ENCODE measurements at regions not wholly inside any gene's neighbourhood (a gene's known extent, or its start where the extent isn't known, plus 50 kb on each side); places are given as distances from the start of the nearest gene placed in this dataset.

DNA sequence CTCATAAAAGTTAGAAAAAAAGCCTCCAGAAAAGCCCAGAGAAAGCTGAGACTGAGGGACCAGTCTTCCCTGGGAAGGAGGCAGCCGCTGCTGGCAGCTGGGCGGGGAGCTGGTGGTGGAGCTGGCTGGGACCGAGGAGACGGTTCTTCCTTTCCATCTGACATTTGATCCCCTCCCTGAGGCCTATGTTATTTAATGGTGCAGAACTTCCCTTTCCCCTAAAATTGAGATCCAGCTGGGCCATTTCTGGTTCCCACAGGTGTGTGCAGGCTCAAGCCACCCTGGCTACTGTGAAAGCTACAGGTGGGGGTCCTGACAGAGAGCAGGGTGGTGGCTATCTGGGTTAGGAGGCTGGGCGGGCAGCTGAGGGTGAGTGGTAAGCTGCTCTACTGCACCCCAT lies 81.5 kb upstream of the FZD7 start:
- no peak overlapping the region for H3K27ac ChIP-seq (ENCODE audit: poor library complexity, severe bottlenecking)
- H3K27me3 ChIP-seq (ENCODE audit: insufficient read depth, poor library complexity, severe bottlenecking): no peaks in the 10 kb centered on the region
- no peaks in the 10 kb centered on the region for H3K4me1 ChIP-seq (ENCODE audit: insufficient read depth, poor library complexity, severe bottlenecking)
- no peak for DNase-seq (ENCODE audit: low spot score)
- H3K9me3 ChIP-seq (ENCODE audit: severe bottlenecking): no peaks in the 10 kb centered on the region
- H3K4me3 ChIP-seq (ENCODE audit: severe bottlenecking): no peak overlapping the region
- TF ChIP-seq, protein P1, sequence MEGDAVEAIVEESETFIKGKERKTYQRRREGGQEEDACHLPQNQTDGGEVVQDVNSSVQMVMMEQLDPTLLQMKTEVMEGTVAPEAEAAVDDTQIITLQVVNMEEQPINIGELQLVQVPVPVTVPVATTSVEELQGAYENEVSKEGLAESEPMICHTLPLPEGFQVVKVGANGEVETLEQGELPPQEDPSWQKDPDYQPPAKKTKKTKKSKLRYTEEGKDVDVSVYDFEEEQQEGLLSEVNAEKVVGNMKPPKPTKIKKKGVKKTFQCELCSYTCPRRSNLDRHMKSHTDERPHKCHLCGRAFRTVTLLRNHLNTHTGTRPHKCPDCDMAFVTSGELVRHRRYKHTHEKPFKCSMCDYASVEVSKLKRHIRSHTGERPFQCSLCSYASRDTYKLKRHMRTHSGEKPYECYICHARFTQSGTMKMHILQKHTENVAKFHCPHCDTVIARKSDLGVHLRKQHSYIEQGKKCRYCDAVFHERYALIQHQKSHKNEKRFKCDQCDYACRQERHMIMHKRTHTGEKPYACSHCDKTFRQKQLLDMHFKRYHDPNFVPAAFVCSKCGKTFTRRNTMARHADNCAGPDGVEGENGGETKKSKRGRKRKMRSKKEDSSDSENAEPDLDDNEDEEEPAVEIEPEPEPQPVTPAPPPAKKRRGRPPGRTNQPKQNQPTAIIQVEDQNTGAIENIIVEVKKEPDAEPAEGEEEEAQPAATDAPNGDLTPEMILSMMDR (IDR thresholded peaks at IDR 0.05; ENCODE audit: poor library complexity, severe bottlenecking): no peak
- no peak for ATAC-seq (ENCODE audit: low read depth)
- H3K36me3 ChIP-seq (ENCODE audit: low read depth): no peaks in the 10 kb centered on the region

DNA sequence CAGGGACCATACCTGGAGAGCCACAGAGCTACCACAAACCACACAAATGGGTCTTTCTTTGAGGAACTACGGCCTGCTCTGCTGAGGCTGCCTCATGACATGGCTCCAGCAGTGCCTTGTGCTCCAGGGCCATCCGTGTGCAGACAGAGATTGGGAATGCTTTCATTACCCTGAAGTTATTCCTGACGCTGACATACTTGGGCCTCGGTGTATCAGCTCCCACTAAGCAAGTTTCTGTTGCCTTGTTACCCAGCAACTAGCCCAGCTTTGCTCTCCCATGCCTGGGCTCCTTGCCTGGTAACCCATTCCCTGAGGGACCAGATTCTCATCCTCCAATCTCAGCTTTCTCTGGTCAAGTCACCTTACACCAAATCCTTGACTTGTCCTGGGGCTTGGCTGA lies 80.3 kb upstream of the FZD7 start:
- DNase-seq (ENCODE audit: low spot score) (no peak), ATAC-seq (ENCODE audit: low read depth) (no peak)
- Histone ChIP-seq H3K27ac (ENCODE audit: poor library complexity, severe bottlenecking) (no peak overlapping the region), H3K9me3 (ENCODE audit: severe bottlenecking) (no peaks in the 10 kb centered on the region), H3K4me1 (ENCODE audit: insufficient read depth, poor library complexity, severe bottlenecking) (no peaks in the 10 kb centered on the region), H3K4me3 (ENCODE audit: severe bottlenecking) (no peak overlapping the region), H3K27me3 (ENCODE audit: insufficient read depth, poor library complexity, severe bottlenecking) (no peaks in the 10 kb centered on the region), H3K36me3 (ENCODE audit: low read depth) (no peaks in the 10 kb centered on the region)
- TF ChIP-seq, protein P1 (IDR thresholded peaks at IDR 0.05; ENCODE audit: poor library complexity, severe bottlenecking): no peak

DNA sequence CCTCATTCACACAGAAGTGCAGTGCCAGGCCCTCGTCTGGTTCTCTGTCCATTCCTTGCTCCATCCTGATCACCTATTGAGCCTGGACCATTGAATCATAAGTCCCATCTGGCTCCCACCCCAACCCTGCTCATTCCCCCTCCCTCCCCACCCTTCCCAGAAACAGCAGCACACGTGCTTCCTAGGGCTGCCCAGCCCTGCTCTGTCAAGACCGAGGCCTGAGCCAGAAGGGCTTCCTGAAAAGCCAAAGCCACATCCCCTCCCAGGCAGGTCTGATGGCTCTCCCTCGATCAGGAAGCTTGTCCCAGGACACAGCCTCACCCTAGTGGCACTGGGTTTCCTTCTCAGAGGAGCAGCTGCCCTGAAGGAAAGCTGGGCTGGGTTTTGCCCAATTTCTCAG lies 79.8 kb upstream of the FZD7 start:
- no peaks in the 10 kb centered on the region for H3K36me3 ChIP-seq (ENCODE audit: low read depth)
- H3K27me3 ChIP-seq (ENCODE audit: insufficient read depth, poor library complexity, severe bottlenecking): no peaks in the 10 kb centered on the region
- DNase-seq (ENCODE audit: low spot score) (no peak), ATAC-seq (ENCODE audit: low read depth) (no peak)
- no peak overlapping the region for H3K27ac ChIP-seq (ENCODE audit: poor library complexity, severe bottlenecking)
- no peaks in the 10 kb centered on the region for H3K9me3 ChIP-seq (ENCODE audit: severe bottlenecking)
- H3K4me3 ChIP-seq (ENCODE audit: severe bottlenecking): no peak overlapping the region
- H3K4me1 ChIP-seq (ENCODE audit: insufficient read depth, poor library complexity, severe bottlenecking): no peaks in the 10 kb centered on the region
- TF ChIP-seq, protein P1 (IDR thresholded peaks at IDR 0.05; ENCODE audit: poor library complexity, severe bottlenecking): no peak

DNA sequence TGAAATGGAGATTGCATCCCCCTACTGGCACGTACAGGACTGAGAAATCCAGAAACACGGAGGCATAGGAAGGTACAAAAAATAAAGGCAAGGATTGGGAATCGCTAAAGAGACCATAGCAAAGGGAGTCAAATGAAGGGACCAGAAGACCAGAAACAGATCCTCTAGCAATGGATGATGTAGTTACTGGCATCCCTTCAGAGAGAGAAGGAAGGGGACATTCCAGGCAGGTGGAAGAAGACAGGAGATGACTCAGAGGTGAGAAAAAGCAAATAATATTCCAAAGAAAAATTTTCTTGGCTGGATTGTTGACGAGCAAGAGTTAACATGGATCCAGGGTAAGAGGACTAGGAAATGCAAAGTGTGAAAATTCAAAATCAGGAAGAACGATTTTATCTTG lies 78.4 kb upstream of the FZD7 start:
- H3K4me3 ChIP-seq (ENCODE audit: severe bottlenecking): no peak overlapping the region
- H3K36me3 ChIP-seq (ENCODE audit: low read depth): no peaks in the 10 kb centered on the region
- no peaks in the 10 kb centered on the region for H3K9me3 ChIP-seq (ENCODE audit: severe bottlenecking)
- ATAC-seq (ENCODE audit: low read depth) (no peak), DNase-seq (ENCODE audit: low spot score) (no peak)
- H3K27me3 ChIP-seq (ENCODE audit: insufficient read depth, poor library complexity, severe bottlenecking): no peaks in the 10 kb centered on the region
- TF ChIP-seq, protein P1 (IDR thresholded peaks at IDR 0.05; ENCODE audit: poor library complexity, severe bottlenecking): no peak
- no peaks in the 10 kb centered on the region for H3K4me1 ChIP-seq (ENCODE audit: insufficient read depth, poor library complexity, severe bottlenecking)
- no peak overlapping the region for H3K27ac ChIP-seq (ENCODE audit: poor library complexity, severe bottlenecking)

DNA sequence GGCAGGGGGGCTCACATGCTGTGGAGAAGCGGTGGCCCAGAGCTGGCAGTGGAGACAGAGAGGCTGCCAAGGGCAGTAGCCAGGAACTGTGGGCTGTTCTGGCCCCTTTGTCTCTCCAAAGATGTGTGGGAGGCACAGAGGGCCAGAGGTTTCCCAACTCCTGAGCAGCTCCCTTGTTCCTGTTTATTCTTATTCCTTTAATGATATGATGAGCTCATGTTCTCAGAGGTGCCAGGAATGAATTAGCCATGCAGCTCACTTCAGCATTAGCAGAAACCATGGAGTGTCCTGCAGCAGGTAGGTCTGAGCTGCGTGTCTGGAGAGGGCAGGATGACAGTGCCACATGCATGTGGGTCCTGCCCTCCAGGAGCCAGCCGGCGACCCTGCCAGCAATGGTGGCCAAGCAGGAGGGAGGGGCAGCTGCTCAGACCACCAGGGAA lies 77.9 kb upstream of the FZD7 start:
- Histone ChIP-seq H3K36me3 (ENCODE audit: low read depth) (no peaks in the 10 kb centered on the region), H3K27me3 (ENCODE audit: insufficient read depth, poor library complexity, severe bottlenecking) (no peaks in the 10 kb centered on the region), H3K4me3 (ENCODE audit: severe bottlenecking) (no peak overlapping the region), H3K4me1 (ENCODE audit: insufficient read depth, poor library complexity, severe bottlenecking) (no peaks in the 10 kb centered on the region), H3K9me3 (ENCODE audit: severe bottlenecking) (no peaks in the 10 kb centered on the region), H3K27ac (ENCODE audit: poor library complexity, severe bottlenecking) (no peak overlapping the region)
- no peak for DNase-seq (ENCODE audit: low spot score)
- TF ChIP-seq, protein P1 (IDR thresholded peaks at IDR 0.05; ENCODE audit: poor library complexity, severe bottlenecking): no peak
- ATAC-seq (ENCODE audit: low read depth): no peak; the same call in 2 of the 3 replicates

Data from RWPE2 (cell line).